ENCODE measurements at regions not wholly inside any gene's neighbourhood (a gene's known extent, or its start where the extent isn't known, plus 50 kb on each side); places are given as distances from the start of the nearest gene placed in this dataset.

DNA sequence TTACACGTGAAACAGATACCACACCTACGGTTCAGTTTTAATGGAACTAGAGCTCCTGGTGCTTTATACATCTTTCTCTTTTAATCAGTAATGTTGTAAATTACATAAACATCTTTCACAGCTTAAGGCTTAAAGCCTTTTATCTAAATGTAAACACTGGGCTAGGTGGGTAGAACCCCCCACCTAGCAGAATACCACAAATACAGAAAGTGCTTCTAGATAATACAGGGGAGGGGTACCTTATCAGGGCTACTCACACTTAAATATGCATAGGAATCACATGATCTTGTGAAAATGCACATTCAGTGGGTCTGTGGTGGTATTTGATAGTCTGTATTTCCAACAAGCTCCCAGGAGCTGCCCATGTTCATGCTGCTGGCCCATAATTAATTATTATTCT lies 256.4 kb upstream of the TARS1 start:
- TF ChIP-seq, protein P1, sequence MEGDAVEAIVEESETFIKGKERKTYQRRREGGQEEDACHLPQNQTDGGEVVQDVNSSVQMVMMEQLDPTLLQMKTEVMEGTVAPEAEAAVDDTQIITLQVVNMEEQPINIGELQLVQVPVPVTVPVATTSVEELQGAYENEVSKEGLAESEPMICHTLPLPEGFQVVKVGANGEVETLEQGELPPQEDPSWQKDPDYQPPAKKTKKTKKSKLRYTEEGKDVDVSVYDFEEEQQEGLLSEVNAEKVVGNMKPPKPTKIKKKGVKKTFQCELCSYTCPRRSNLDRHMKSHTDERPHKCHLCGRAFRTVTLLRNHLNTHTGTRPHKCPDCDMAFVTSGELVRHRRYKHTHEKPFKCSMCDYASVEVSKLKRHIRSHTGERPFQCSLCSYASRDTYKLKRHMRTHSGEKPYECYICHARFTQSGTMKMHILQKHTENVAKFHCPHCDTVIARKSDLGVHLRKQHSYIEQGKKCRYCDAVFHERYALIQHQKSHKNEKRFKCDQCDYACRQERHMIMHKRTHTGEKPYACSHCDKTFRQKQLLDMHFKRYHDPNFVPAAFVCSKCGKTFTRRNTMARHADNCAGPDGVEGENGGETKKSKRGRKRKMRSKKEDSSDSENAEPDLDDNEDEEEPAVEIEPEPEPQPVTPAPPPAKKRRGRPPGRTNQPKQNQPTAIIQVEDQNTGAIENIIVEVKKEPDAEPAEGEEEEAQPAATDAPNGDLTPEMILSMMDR (IDR thresholded peaks at IDR 0.05; ENCODE audit: extremely low read depth in 1 of 2, insufficient read depth in 1 of 2, low read depth in 1 of 2, low read length in 2 of 2) = no peak
- TF ChIP-seq POLR2A (IDR thresholded peaks at IDR 0.05; ENCODE audit: low read depth, low read length) = no peak
- no peak for TF ChIP-seq POLR2AphosphoS5 (IDR thresholded peaks at IDR 0.05; ENCODE audit: insufficient read depth, low read depth, low read length)
- no peak for TF ChIP-seq EZH2 (IDR thresholded peaks at IDR 0.05; ENCODE audit: borderline replicate concordance, low read depth, low read length, severe bottlenecking)
- TF ChIP-seq JUN (IDR thresholded peaks at IDR 0.05; ENCODE audit: borderline replicate concordance, insufficient read depth, insufficient read length, low read depth) = no peak
- no peak for TF ChIP-seq MYC (IDR thresholded peaks at IDR 0.05; ENCODE audit: low read depth, low read length)

All from endothelial cell of umbilical vein (primary cell).